ENCODE measurements at regions not wholly inside any gene's neighbourhood (a gene's known extent, or its start where the extent isn't known, plus 50 kb on each side); places are given as distances from the start of the nearest gene placed in this dataset.

- TF ChIP-seq, protein P1, sequence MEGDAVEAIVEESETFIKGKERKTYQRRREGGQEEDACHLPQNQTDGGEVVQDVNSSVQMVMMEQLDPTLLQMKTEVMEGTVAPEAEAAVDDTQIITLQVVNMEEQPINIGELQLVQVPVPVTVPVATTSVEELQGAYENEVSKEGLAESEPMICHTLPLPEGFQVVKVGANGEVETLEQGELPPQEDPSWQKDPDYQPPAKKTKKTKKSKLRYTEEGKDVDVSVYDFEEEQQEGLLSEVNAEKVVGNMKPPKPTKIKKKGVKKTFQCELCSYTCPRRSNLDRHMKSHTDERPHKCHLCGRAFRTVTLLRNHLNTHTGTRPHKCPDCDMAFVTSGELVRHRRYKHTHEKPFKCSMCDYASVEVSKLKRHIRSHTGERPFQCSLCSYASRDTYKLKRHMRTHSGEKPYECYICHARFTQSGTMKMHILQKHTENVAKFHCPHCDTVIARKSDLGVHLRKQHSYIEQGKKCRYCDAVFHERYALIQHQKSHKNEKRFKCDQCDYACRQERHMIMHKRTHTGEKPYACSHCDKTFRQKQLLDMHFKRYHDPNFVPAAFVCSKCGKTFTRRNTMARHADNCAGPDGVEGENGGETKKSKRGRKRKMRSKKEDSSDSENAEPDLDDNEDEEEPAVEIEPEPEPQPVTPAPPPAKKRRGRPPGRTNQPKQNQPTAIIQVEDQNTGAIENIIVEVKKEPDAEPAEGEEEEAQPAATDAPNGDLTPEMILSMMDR (IDR thresholded peaks at IDR 0.05; ENCODE audit: low read depth, low read length) = no peak
- TF ChIP-seq POLR2A (IDR thresholded peaks at IDR 0.05; ENCODE audit: extremely low read depth, insufficient read length) (no peak), MYC (IDR thresholded peaks at IDR 0.05; ENCODE audit: low read depth, low read length) (no peak)
Observed at GRCh38 chr12:115320967-115321366, 637.0 kb upstream of the TBX3 start.
